ENCODE measurements at regions not wholly inside any gene's neighbourhood (a gene's known extent, or its start where the extent isn't known, plus 50 kb on each side); places are given as distances from the start of the nearest gene placed in this dataset.
A peak's percentile ranks its signal among the peaks of the same experiment; 100 is the strongest.

- H3K4me2 ChIP-seq (ENCODE audit: low read depth, low read length) = no peak overlapping the region
- no CpG with 5 or more reads among the region's 2 CpGs for WGBS, 2 experiments (ENCODE audit: extremely low coverage in 2 of 2, insufficient read length in 1 of 2)
- no peak overlapping the region; the same call in 1 of the 2 replicates for H3K14ac ChIP-seq (replicated peaks; ENCODE audit: low read depth, low read length)
- ChIA-PET POLR2A (ENCODE audit: unreplicated experiment) (no interaction called here), CTCF (no interaction called here)
- no peaks in the 10 kb centered on the region for H3K9me3 ChIP-seq (ENCODE audit: control insufficient read depth, insufficient read depth, low read length)
- H2BK120ac ChIP-seq (ENCODE audit: low read depth, low read length) = peak overlapping the region; percentile 58
- H3K4me1 ChIP-seq (ENCODE audit: control insufficient read depth, insufficient read depth, low read length) = peaks cover 4% of the 10 kb centered on the region; the same call in 1 of the 2 replicates
- no peak overlapping the region; the same call in 1 of the 2 replicates for H3K4ac ChIP-seq (ENCODE audit: low read depth, low read length)
- H4K91ac ChIP-seq (ENCODE audit: insufficient read depth, low read depth, low read length) = no peak overlapping the region; the same call in 1 of the 2 replicates
- H4K5ac ChIP-seq (ENCODE audit: low read depth, low read length) = no peak overlapping the region
- no peak overlapping the region for H2AFZ ChIP-seq (replicated peaks; ENCODE audit: low read length, poor library complexity)
- TF ChIP-seq BHLHE40 (IDR thresholded peaks at IDR 0.05; ENCODE audit: low read depth, low read length) = no peak
- TF ChIP-seq RCOR1 (IDR thresholded peaks at IDR 0.05; ENCODE audit: insufficient replicate concordance, low read length) = no peak
- TF ChIP-seq MAZ (IDR thresholded peaks at IDR 0.05; ENCODE audit: borderline replicate concordance, low read depth, low read length) = no peak
- TF ChIP-seq, protein P1, sequence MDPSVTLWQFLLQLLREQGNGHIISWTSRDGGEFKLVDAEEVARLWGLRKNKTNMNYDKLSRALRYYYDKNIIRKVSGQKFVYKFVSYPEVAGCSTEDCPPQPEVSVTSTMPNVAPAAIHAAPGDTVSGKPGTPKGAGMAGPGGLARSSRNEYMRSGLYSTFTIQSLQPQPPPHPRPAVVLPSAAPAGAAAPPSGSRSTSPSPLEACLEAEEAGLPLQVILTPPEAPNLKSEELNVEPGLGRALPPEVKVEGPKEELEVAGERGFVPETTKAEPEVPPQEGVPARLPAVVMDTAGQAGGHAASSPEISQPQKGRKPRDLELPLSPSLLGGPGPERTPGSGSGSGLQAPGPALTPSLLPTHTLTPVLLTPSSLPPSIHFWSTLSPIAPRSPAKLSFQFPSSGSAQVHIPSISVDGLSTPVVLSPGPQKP (IDR thresholded peaks at IDR 0.05; ENCODE audit: borderline replicate concordance, low read depth, low read length) = no peak
- TF ChIP-seq POLR2A (IDR thresholded peaks at IDR 0.05; ENCODE audit: low read depth, low read length) = no peak
- TF ChIP-seq CHD1 (IDR thresholded peaks at IDR 0.05; ENCODE audit: low read depth, low read length) = no peak
- peak; percentile 92 for TF ChIP-seq MAFK (IDR thresholded peaks at IDR 0.05; ENCODE audit: low read depth, low read length)
- TF ChIP-seq, protein P2, sequence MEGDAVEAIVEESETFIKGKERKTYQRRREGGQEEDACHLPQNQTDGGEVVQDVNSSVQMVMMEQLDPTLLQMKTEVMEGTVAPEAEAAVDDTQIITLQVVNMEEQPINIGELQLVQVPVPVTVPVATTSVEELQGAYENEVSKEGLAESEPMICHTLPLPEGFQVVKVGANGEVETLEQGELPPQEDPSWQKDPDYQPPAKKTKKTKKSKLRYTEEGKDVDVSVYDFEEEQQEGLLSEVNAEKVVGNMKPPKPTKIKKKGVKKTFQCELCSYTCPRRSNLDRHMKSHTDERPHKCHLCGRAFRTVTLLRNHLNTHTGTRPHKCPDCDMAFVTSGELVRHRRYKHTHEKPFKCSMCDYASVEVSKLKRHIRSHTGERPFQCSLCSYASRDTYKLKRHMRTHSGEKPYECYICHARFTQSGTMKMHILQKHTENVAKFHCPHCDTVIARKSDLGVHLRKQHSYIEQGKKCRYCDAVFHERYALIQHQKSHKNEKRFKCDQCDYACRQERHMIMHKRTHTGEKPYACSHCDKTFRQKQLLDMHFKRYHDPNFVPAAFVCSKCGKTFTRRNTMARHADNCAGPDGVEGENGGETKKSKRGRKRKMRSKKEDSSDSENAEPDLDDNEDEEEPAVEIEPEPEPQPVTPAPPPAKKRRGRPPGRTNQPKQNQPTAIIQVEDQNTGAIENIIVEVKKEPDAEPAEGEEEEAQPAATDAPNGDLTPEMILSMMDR (conservative IDR thresholded peaks at IDR 0.05; ENCODE audit: low read depth, low read length) = no peak
- H4K20me1 ChIP-seq (ENCODE audit: insufficient read depth, low read length) = no peaks in the 10 kb centered on the region
- H3K36me3 ChIP-seq (ENCODE audit: control insufficient read depth, insufficient read depth, low read length) = no peaks in the 10 kb centered on the region
- H3K56ac ChIP-seq (ENCODE audit: extremely low read depth, insufficient read depth, low read length) = no peak overlapping the region
- H3K9me1 ChIP-seq (ENCODE audit: insufficient read depth, low read length) = peaks cover 2% of the 10 kb centered on the region; the same call in 1 of the 2 replicates
- no peak overlapping the region for H3K9ac ChIP-seq (ENCODE audit: low read depth, low read length)
- peak overlapping the region; percentile 17; the same call in 1 of the 2 replicates for H3K18ac ChIP-seq (ENCODE audit: low read depth, low read length)
- H3K27ac ChIP-seq (ENCODE audit: insufficient read depth, low read length) = no peak overlapping the region
- in situ Hi-C loops (cut with MboI; ENCODE audit: low sequenced_read_pairs) = no loop called here
- H4K8ac ChIP-seq (ENCODE audit: low read depth in 2 of 2, low read length in 2 of 2) = no peak overlapping the region
- no peak overlapping the region for H3K23ac ChIP-seq (ENCODE audit: low read depth, low read length)
- H2BK5ac ChIP-seq (ENCODE audit: low read depth, low read length, poor library complexity, severe bottlenecking) = peak overlapping the region; percentile 46
- no peak for ATAC-seq (ENCODE audit: low read depth)
- no peak for DNase-seq
- no peak overlapping the region for H2AK5ac ChIP-seq (ENCODE audit: low read depth, low read length)
- peak overlapping the region; percentile 21; the same call in 1 of the 2 replicates for H2BK20ac ChIP-seq (ENCODE audit: low read depth, low read length)
- no peaks in the 10 kb centered on the region for H3K79me1 ChIP-seq (ENCODE audit: low read depth in 1 of 2, low read length in 2 of 2)
- H2AK9ac ChIP-seq (replicated peaks; ENCODE audit: low read depth, low read length, poor library complexity) = no peak overlapping the region
- H2BK15ac ChIP-seq (ENCODE audit: low read depth, low read length) = peak overlapping the region; percentile 8; the same call in 1 of the 3 replicates
- H3K27me3 ChIP-seq (ENCODE audit: control insufficient read depth, insufficient read depth, low read length) = no peaks in the 10 kb centered on the region
- dilution Hi-C loops (cut with HindIII; ENCODE audit: low sequenced_read_pairs, unreplicated experiment) = no loop called here
- intact Hi-C loops (cut with micrococcal nuclease) = loop anchor here (5.0 to 10.0 kb wide), 2 partner anchors 147 to 415 kb away; no protein-coding TSS in a partner anchor
- BruUV-seq (replicated peaks) = no TSS peak
- no peak overlapping the region for H3K4me3 ChIP-seq (ENCODE audit: insufficient read depth, low read depth, low read length)
Observed at GRCh38 chr14:38399652-38400051, 143.8 kb upstream of the CLEC14A start.
